ENCODE measurements at regions not wholly inside any gene's neighbourhood (a gene's known extent, or its start where the extent isn't known, plus 50 kb on each side); places are given as distances from the start of the nearest gene placed in this dataset.

GRCh38 chr15:37368961-37369360 is 268.6 kb upstream of the MEIS2 start:
- no peak for TF ChIP-seq POLR2A (IDR thresholded peaks at IDR 0.05)
- TF ChIP-seq CTCF (IDR thresholded peaks at IDR 0.05) = no peak

Measured in testis (tissue), 2 donors.